ENCODE measurements at regions not wholly inside any gene's neighbourhood (a gene's known extent, or its start where the extent isn't known, plus 50 kb on each side); places are given as distances from the start of the nearest gene placed in this dataset.

DNA sequence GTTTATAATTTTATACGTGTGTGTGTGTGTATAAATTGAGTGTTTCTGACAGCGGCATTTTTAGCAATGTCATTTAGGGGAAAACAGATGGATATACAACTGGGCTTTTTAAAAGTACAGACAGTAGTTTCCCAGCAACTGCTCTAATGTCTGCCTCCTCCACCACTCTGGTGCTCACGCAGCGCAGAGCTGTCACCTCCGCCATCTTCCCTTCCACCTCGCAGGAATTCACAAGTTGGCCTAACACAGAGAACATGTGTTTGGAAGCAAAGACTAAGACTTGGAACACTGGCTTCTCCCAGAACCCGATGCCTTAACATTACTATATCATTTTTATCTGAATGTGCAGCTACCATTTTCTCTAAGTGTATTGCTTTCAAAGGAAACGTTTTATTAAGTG, 158.3 kb upstream of the FSTL5 start:
- H3K27ac Mint-ChIP-seq (ENCODE audit: unreplicated experiment), result no peak overlapping the region
- no peaks in the 10 kb centered on the region for H3K4me1 Mint-ChIP-seq (ENCODE audit: unreplicated experiment)
- TF ChIP-seq, protein P1, sequence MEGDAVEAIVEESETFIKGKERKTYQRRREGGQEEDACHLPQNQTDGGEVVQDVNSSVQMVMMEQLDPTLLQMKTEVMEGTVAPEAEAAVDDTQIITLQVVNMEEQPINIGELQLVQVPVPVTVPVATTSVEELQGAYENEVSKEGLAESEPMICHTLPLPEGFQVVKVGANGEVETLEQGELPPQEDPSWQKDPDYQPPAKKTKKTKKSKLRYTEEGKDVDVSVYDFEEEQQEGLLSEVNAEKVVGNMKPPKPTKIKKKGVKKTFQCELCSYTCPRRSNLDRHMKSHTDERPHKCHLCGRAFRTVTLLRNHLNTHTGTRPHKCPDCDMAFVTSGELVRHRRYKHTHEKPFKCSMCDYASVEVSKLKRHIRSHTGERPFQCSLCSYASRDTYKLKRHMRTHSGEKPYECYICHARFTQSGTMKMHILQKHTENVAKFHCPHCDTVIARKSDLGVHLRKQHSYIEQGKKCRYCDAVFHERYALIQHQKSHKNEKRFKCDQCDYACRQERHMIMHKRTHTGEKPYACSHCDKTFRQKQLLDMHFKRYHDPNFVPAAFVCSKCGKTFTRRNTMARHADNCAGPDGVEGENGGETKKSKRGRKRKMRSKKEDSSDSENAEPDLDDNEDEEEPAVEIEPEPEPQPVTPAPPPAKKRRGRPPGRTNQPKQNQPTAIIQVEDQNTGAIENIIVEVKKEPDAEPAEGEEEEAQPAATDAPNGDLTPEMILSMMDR (IDR thresholded peaks at IDR 0.05), result no peak
- DNase-seq (ENCODE audit: extremely low spot score, unreplicated experiment), result no peak
- no peaks in the 10 kb centered on the region for H3K9me3 Mint-ChIP-seq (ENCODE audit: unreplicated experiment)
- H3K4me3 Mint-ChIP-seq (ENCODE audit: unreplicated experiment), result no peak overlapping the region
- H3K27me3 Mint-ChIP-seq (ENCODE audit: unreplicated experiment), result no peaks in the 10 kb centered on the region
- no peaks in the 10 kb centered on the region for H3K36me3 Mint-ChIP-seq (ENCODE audit: unreplicated experiment)

DNA sequence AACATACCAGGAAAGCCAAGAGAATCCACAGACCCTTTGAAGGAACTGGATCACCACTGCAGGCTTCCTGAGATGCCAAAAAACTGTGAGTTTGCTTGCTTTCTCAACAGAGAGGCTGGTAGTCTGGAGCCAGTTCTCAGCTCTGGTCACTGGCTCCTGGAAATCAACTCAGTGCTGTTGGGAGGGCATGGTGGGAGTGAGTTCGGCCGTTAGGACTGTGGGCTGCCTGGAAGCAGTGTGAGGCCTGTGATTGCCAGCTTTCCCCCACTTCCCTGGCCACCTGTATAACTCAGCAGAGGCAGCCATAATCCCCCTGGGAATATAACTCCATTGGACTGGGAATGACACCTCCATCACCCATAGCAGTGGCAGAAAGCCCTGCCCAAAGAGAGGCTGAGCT, 122.0 kb upstream of the FSTL5 start:
- Mint-ChIP-seq H3K4me1 (ENCODE audit: unreplicated experiment) (no peaks in the 10 kb centered on the region), H3K4me3 (ENCODE audit: unreplicated experiment) (no peak overlapping the region), H3K36me3 (ENCODE audit: unreplicated experiment) (no peaks in the 10 kb centered on the region), H3K27me3 (ENCODE audit: unreplicated experiment) (no peaks in the 10 kb centered on the region), H3K27ac (ENCODE audit: unreplicated experiment) (no peak overlapping the region), H3K9me3 (ENCODE audit: unreplicated experiment) (peaks cover 8% of the 10 kb centered on the region)
- TF ChIP-seq, protein P1 (IDR thresholded peaks at IDR 0.05), result no peak
- DNase-seq (ENCODE audit: extremely low spot score, unreplicated experiment), result no peak

DNA sequence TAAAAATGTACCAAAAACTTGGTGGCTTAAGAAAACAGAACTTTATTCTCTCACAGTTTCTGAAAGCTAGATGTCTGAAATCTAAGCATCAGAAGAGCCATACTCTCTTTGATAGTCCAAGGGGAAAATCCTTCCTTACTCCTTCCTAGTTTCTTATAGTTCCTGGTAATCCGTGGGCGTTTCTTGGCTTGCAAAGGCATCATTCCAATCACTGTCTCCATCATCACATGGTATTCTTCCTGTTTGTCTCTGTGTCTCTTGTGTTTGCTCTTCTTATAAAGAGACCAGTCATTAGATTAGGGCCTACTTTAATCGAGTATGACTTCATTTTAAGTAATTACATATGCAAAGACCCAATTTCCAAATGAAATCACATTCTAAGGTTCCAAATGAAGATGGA, 118.9 kb upstream of the FSTL5 start:
- no peaks in the 10 kb centered on the region for H3K36me3 Mint-ChIP-seq (ENCODE audit: unreplicated experiment)

DNA sequence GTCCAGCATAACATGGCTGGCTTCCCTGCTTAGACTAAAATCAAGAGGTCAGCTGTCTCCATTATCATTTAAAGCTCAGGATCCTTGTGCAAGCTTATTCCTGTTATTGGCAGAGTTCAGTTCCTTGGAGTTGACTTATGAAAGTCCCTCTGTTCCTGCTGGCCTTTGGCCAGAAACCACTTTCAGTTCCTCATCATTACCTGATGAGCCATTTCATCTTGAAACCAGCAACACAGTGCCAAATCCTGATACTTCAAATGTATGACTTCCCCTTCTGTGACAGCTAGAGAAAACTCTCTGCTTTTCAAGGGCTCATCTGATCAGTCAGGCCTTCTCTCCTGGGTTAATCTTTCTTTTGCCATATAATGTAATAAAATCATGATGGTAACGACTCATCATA, 110.6 kb upstream of the FSTL5 start:
- H3K4me3 Mint-ChIP-seq (ENCODE audit: unreplicated experiment), result no peak overlapping the region
- TF ChIP-seq, protein P1 (IDR thresholded peaks at IDR 0.05), result no peak
- H3K4me1 Mint-ChIP-seq (ENCODE audit: unreplicated experiment), result no peaks in the 10 kb centered on the region
- no peaks in the 10 kb centered on the region for H3K9me3 Mint-ChIP-seq (ENCODE audit: unreplicated experiment)
- H3K27me3 Mint-ChIP-seq (ENCODE audit: unreplicated experiment), result no peaks in the 10 kb centered on the region
- no peak overlapping the region for H3K27ac Mint-ChIP-seq (ENCODE audit: unreplicated experiment)
- no peak for DNase-seq (ENCODE audit: extremely low spot score, unreplicated experiment)
- H3K36me3 Mint-ChIP-seq (ENCODE audit: unreplicated experiment), result no peaks in the 10 kb centered on the region

More for the DNA sequence above, 118.9 kb upstream of the FSTL5 start:
- DNase-seq (ENCODE audit: extremely low spot score, unreplicated experiment), result no peak
- no peaks in the 10 kb centered on the region for H3K27me3 Mint-ChIP-seq (ENCODE audit: unreplicated experiment)
- TF ChIP-seq, protein P1 (IDR thresholded peaks at IDR 0.05), result no peak
- no peaks in the 10 kb centered on the region for H3K4me1 Mint-ChIP-seq (ENCODE audit: unreplicated experiment)
- H3K4me3 Mint-ChIP-seq (ENCODE audit: unreplicated experiment), result no peak overlapping the region
- H3K9me3 Mint-ChIP-seq (ENCODE audit: unreplicated experiment), result no peaks in the 10 kb centered on the region
- H3K27ac Mint-ChIP-seq (ENCODE audit: unreplicated experiment), result no peak overlapping the region

DNA sequence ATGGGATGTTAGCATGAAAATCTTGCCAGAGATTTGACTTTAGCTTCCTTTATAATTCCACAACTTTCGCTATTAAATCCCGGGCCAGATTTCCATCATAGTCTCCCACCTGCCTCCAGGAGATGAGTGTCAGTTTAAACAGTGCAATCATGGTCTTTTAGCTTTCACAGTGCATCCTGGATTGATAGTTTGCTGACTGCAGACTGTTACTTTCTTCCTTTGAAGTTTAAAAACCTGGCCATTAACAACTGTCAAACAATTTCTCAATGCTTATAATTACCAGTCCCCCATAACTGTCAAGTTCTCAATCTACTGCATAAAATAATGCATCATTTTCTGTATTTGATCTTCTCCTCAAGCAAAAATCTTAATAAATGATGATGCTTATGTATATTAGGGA, 108.4 kb upstream of the FSTL5 start:
- Mint-ChIP-seq H3K4me3 (ENCODE audit: unreplicated experiment) (no peak overlapping the region), H3K36me3 (ENCODE audit: unreplicated experiment) (no peaks in the 10 kb centered on the region), H3K27ac (ENCODE audit: unreplicated experiment) (no peak overlapping the region), H3K9me3 (ENCODE audit: unreplicated experiment) (no peaks in the 10 kb centered on the region), H3K27me3 (ENCODE audit: unreplicated experiment) (no peaks in the 10 kb centered on the region), H3K4me1 (ENCODE audit: unreplicated experiment) (no peaks in the 10 kb centered on the region)
- no peak for DNase-seq (ENCODE audit: extremely low spot score, unreplicated experiment)
- TF ChIP-seq, protein P1 (IDR thresholded peaks at IDR 0.05), result no peak

Data from osteocyte (in vitro differentiated cells).